Esophagus squamous epithelium (tissue), 4 donors: ENCODE measurements at regions not wholly inside any gene's neighbourhood (a gene's known extent, or its start where the extent isn't known, plus 50 kb on each side); places are given as distances from the start of the nearest gene placed in this dataset.

Experiments used
- CTCF ChIP-seq, 6 experiments: fragments of 450-650 bp in 4 of 6; fragments of 200-600 bp in 2 of 6; sonication (generic) in 2 of 6; IDR thresholded peaks; one replicate each; pipeline ENCODE4 v1.5.1; 2016 to 2019; ENCODE audit warnings: antibody characterized with exemption in 6 of 6, mild to moderate bottlenecking in 4 of 6, moderate library complexity in 4 of 6
- POLR2A ChIP-seq, 4 donors: fragments of 450-650 bp; IDR thresholded peaks; one replicate each; pipeline ENCODE4 v1.6.1; 2017; ENCODE audit warnings: antibody characterized with exemption in 4 of 4, mild to moderate bottlenecking in 4 of 4, moderate library complexity in 3 of 4

GRCh38 chr6:23704479-23705052 lies 421.4 kb upstream of the NRSN1 start:
- TF ChIP-seq CTCF (IDR thresholded peaks at IDR 0.05) = no peak
- no peak for TF ChIP-seq POLR2A (IDR thresholded peaks at IDR 0.05)
